Ishikawa (cell line): ENCODE measurements at regions not wholly inside any gene's neighbourhood (a gene's known extent, or its start where the extent isn't known, plus 50 kb on each side); places are given as distances from the start of the nearest gene placed in this dataset.

Experiments
- CEBPB ChIP-seq: IDR thresholded peaks from 2 replicates; pipeline ENCODE4 v1.6.1; 2012
- CREB1 ChIP-seq: IDR thresholded peaks from 2 replicates; pipeline ENCODE4 v1.6.1; 2012; ENCODE audit warnings: low read depth
- EGR1 ChIP-seq: IDR thresholded peaks from 2 replicates; pipeline ENCODE4 v1.6.1; 2012
- EP300 ChIP-seq: IDR thresholded peaks from 2 replicates; pipeline ENCODE4 v1.6.1; 2012; ENCODE audit warnings: borderline replicate concordance
- FOXM1 ChIP-seq: IDR thresholded peaks from 2 replicates; pipeline ENCODE4 v1.6.1; 2012; ENCODE audit warnings: low read depth, borderline replicate concordance
- MAX ChIP-seq: IDR thresholded peaks from 2 replicates; pipeline ENCODE4 v1.6.1; 2012
- NFIC ChIP-seq: IDR thresholded peaks from 2 replicates; pipeline ENCODE4 v1.6.1; 2012
- RAD21 ChIP-seq: IDR thresholded peaks from 2 replicates; pipeline ENCODE4 v1.6.1; 2012; ENCODE audit warnings: low read depth
- REST ChIP-seq: IDR thresholded peaks from 2 replicates; pipeline ENCODE4 v1.6.1; 2012; ENCODE audit warnings: low read depth, mild to moderate bottlenecking
- TAF1 ChIP-seq: IDR thresholded peaks from 2 replicates; pipeline ENCODE4 v1.6.1; 2012; ENCODE audit warnings: low read depth, mild to moderate bottlenecking
- TCF12 ChIP-seq: IDR thresholded peaks from 2 replicates; pipeline ENCODE4 v1.6.1; 2012; ENCODE audit warnings: low read depth
- TEAD4 ChIP-seq: IDR thresholded peaks from 2 replicates; pipeline ENCODE4 v1.6.1; 2012
- USF1 ChIP-seq: IDR thresholded peaks from 2 replicates; pipeline ENCODE4 v1.6.1; 2012
- YY1 ChIP-seq: IDR thresholded peaks from 2 replicates; pipeline ENCODE4 v1.6.1; 2012; ENCODE audit warnings: low read depth
- ZBTB7A ChIP-seq: IDR thresholded peaks from 2 replicates; pipeline ENCODE4 v1.6.1; 2012; ENCODE audit warnings: low read depth

- TF ChIP-seq EGR1 (no peak), TEAD4 (no peak), TCF12 (no peak), YY1 (no peak), USF1 (no peak), TAF1 (no peak), REST (no peak), CEBPB (no peak), MAX (no peak), ZBTB7A (no peak), FOXM1 (no peak), CREB1 (no peak), RAD21 (no peak), EP300 (no peak), NFIC (no peak)
Measured at GRCh38 chr12:82203086-82203485, 155.1 kb downstream of the CCDC59 start.

- no peak for TF ChIP-seq MAX
- no peak for TF ChIP-seq TEAD4
- TF ChIP-seq CREB1: no peak
- no peak for TF ChIP-seq ZBTB7A
- no peak for TF ChIP-seq RAD21
- TF ChIP-seq FOXM1: no peak
- no peak for TF ChIP-seq YY1
- TF ChIP-seq EGR1: no peak
- TF ChIP-seq NFIC: no peak
- no peak for TF ChIP-seq TAF1
- no peak for TF ChIP-seq REST
Measured at GRCh38 chr12:82187595-82187994, 170.6 kb downstream of the CCDC59 start.

DNA sequence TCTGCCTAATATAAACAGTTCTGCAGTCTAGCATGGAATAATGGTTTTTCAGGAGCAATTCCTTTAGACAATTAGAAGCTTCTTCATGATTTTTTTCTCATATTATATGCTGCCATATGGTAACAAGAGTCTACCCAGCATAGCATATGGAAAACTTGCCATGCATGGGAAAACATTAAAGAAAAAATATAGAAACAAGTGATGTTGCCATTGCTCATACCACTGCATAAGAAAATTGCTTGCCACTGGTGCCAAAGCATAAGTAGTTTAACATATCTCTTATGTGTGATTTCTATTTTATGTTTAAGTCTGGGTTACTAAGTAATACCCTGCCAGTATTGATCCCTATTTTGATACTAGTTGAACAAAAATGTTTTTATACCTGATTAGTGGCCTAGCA lies 171.2 kb downstream of the CCDC59 start:
- TF ChIP-seq TEAD4: no peak
- no peak for TF ChIP-seq TCF12

GRCh38 chr12:82186282-82186681 lies 171.9 kb downstream of the CCDC59 start:
- no peak for TF ChIP-seq REST
- no peak for TF ChIP-seq EP300
- no peak for TF ChIP-seq CEBPB
- TF ChIP-seq CREB1: no peak
- TF ChIP-seq TAF1: no peak
- TF ChIP-seq FOXM1: no peak
- no peak for TF ChIP-seq MAX
- TF ChIP-seq RAD21: no peak
- no peak for TF ChIP-seq EGR1
- no peak for TF ChIP-seq USF1
- TF ChIP-seq ZBTB7A: no peak
- TF ChIP-seq TEAD4: no peak
- no peak for TF ChIP-seq YY1

GRCh38 chr12:82184844-82185243 lies 173.3 kb downstream of the CCDC59 start:
- no peak for TF ChIP-seq NFIC
